H1 (cell line): ENCODE measurements at regions not wholly inside any gene's neighbourhood (a gene's known extent, or its start where the extent isn't known, plus 50 kb on each side); places are given as distances from the start of the nearest gene placed in this dataset.

Source experiments
- BACH1 ChIP-seq: IDR thresholded peaks from 2 replicates; pipeline ENCODE4 v1.6.1; 2012; ENCODE audit warnings: low read length, improper control_type of control experiment
- CTCF ChIP-seq, 3 experiments: IDR thresholded peaks; 1 replicate in 2 of 3; 2 replicates in 1 of 3; pipeline versions ENCODE4 v1.5.1 to v1.6.1; 2011; ENCODE audit warnings: low read length in 3 of 3, mild to moderate bottlenecking in 3 of 3, inconsistent platforms in 2 of 3, low read depth in 1 of 3, moderate library complexity in 1 of 3; ENCODE audit not compliant: insufficient read depth in 1 of 3; ENCODE audit errors: control extremely low read depth in 1 of 3
- EGR1 ChIP-seq: IDR thresholded peaks from 2 replicates; pipeline ENCODE4 v1.6.1; 2011; ENCODE audit warnings: low read depth, low read length, borderline replicate concordance
- EP300 ChIP-seq, 2 experiments: IDR thresholded peaks; 1 replicate in 1 of 2; 2 replicates in 1 of 2; pipeline ENCODE4 v1.6.1; 2011 to 2012; ENCODE audit warnings: low read depth in 2 of 2, low read length in 2 of 2, mild to moderate bottlenecking in 2 of 2, borderline replicate concordance in 1 of 2, inconsistent platforms in 1 of 2, moderate library complexity in 1 of 2
- JUN ChIP-seq: IDR thresholded peaks from 2 replicates; pipeline ENCODE4 v1.6.1; 2011; ENCODE audit warnings: low read depth, mild to moderate bottlenecking, improper control_type of control experiment, low read length
- KDM1A ChIP-seq: fragments of 200-600, 300-600 bp; sonication (generic); IDR thresholded peaks from 2 replicates; pipeline ENCODE4 v1.7.1; 2016; ENCODE audit warnings: mild to moderate bottlenecking, low read length, borderline replicate concordance
- KDM5A ChIP-seq: fragments of 200-600 bp; IDR thresholded peaks from 2 replicates; pipeline ENCODE4 v1.7.1; 2012; ENCODE audit warnings: mild to moderate bottlenecking, low read length, inconsistent platforms, mixed read lengths
- NRF1 ChIP-seq: IDR thresholded peaks from 2 replicates; pipeline ENCODE4 v1.6.1; 2011; ENCODE audit warnings: mild to moderate bottlenecking, low read depth, low read length, improper control_type of control experiment
- POLR2A ChIP-seq, 2 experiments: IDR thresholded peaks; 1 replicate in 1 of 2; 2 replicates in 1 of 2; pipeline ENCODE4 v1.6.1; 2011; ENCODE audit warnings: low read depth in 2 of 2, low read length in 2 of 2, mild to moderate bottlenecking in 2 of 2; ENCODE audit errors: control extremely low read depth in 1 of 2
- SP1 ChIP-seq: IDR thresholded peaks from 2 replicates; pipeline ENCODE4 v1.6.1; 2011; ENCODE audit warnings: low read depth, low read length
- SP4 ChIP-seq: IDR thresholded peaks from 2 replicates; pipeline ENCODE4 v1.6.1; 2012; ENCODE audit warnings: low read length, inconsistent platforms
- SRF ChIP-seq: IDR thresholded peaks from 2 replicates; pipeline ENCODE4 v1.6.1; 2011; ENCODE audit warnings: mild to moderate bottlenecking, low read depth, low read length, moderate library complexity
- USF2 ChIP-seq: IDR thresholded peaks from 2 replicates; pipeline ENCODE4 v1.6.1; 2011; ENCODE audit warnings: low read length, improper control_type of control experiment

- TF ChIP-seq CTCF (IDR thresholded peaks at IDR 0.05; ENCODE audit: control extremely low read depth in 1 of 3, insufficient read depth in 1 of 3, low read depth in 1 of 3, low read length in 3 of 3) (no peak), SRF (no peak), SP4 (no peak), NRF1 (no peak), KDM5A (no peak), KDM1A (no peak), EP300 (IDR thresholded peaks at IDR 0.05; ENCODE audit: borderline replicate concordance in 1 of 2, low read depth in 2 of 2, low read length in 2 of 2) (no peak), JUN (no peak), BACH1 (no peak), POLR2A (IDR thresholded peaks at IDR 0.05; ENCODE audit: control extremely low read depth in 1 of 2, low read depth in 2 of 2, low read length in 2 of 2) (no peak), EGR1 (no peak), USF2 (no peak), SP1 (no peak)
Observed at GRCh38 chr3:6608843-6609242, 252.1 kb upstream of the GRM7 start.
